Spleen (tissue), 11 donors: ENCODE measurements at regions not wholly inside any gene's neighbourhood (a gene's known extent, or its start where the extent isn't known, plus 50 kb on each side); places are given as distances from the start of the nearest gene placed in this dataset.
"Not testable (repeated sequence)": the region's sequence is repeated elsewhere in the genome, so short reads cannot be mapped to it uniquely, and the experiment has no call there.

ENCODE experiments used
- DNase-seq: peaks from one replicate; pipeline ENCODE4 v3.0.0-alpha.2; 2020
- H3K27ac ChIP-seq, 8 donors: fragments of 200-600 bp; sonication (generic) in 7 of 8; 1 replicate in 4 of 8; 2 replicates in 4 of 8; pipeline versions ENCODE4 v1.5.0 to v1.8.0; 2016 to 2021; ENCODE audit warnings: inconsistent platforms in 4 of 8, mild to moderate bottlenecking in 4 of 8, moderate library complexity in 1 of 8
- H3K27me3 ChIP-seq, 7 donors: fragments of 200-600 bp; sonication (generic) in 6 of 7; replicated peaks in 1 of 7; 1 replicate in 4 of 7; 2 replicates in 3 of 7; pipeline versions ENCODE4 v1.5.0 to v1.8.0; 2016 to 2021; ENCODE audit warnings: inconsistent platforms in 3 of 7, mild to moderate bottlenecking in 1 of 7
- H3K36me3 ChIP-seq, 6 donors: fragments of 200-600 bp; sonication (generic) in 5 of 6; 1 replicate in 4 of 6; 2 replicates in 2 of 6; pipeline versions ENCODE4 v1.5.0 to v1.8.0; 2016 to 2021; ENCODE audit warnings: inconsistent platforms in 2 of 6
- H3K4me1 ChIP-seq, 6 donors: fragments of 200-600 bp; sonication (generic) in 5 of 6; 1 replicate in 3 of 6; 2 replicates in 3 of 6; pipeline versions ENCODE4 v1.5.0 to v1.8.0; 2016 to 2021; ENCODE audit warnings: inconsistent platforms in 3 of 6
- H3K4me3 ChIP-seq, 8 donors: fragments of 200-600 bp; sonication (generic) in 7 of 8; 1 replicate in 4 of 8; 2 replicates in 4 of 8; pipeline versions ENCODE4 v1.5.0 to v1.8.0; 2016 to 2021; ENCODE audit warnings: inconsistent platforms in 4 of 8, mild to moderate bottlenecking in 4 of 8, moderate library complexity in 2 of 8
- H3K9me3 ChIP-seq, 8 donors: fragments of 200-600 bp; sonication (generic) in 7 of 8; 1 replicate in 4 of 8; 2 replicates in 4 of 8; pipeline versions ENCODE4 v1.5.0 to v1.8.0; 2016 to 2021; ENCODE audit warnings: inconsistent platforms in 4 of 8
- CTCF ChIP-seq, 11 experiments: fragments of 200-600 bp in 7 of 11; fragments of 450-650 bp in 4 of 11; sonication (generic) in 4 of 11; IDR thresholded peaks in 8 of 11; conservative IDR thresholded peaks in 3 of 11; 1 replicate in 7 of 11; 2 replicates in 4 of 11; pipeline versions ENCODE4 v1.4.0 to v1.8.0; 2016 to 2021; ENCODE audit warnings: antibody characterized with exemption in 11 of 11, inconsistent platforms in 4 of 11, mild to moderate bottlenecking in 1 of 11
- POLR2A ChIP-seq, 3 donors: fragments of 450-650 bp; IDR thresholded peaks; one replicate each; pipeline ENCODE4 v1.5.1; 2017; ENCODE audit warnings: antibody characterized with exemption in 3 of 3, mild to moderate bottlenecking in 1 of 3
- POLR2AphosphoS5 ChIP-seq, 3 donors: sonication (generic); formaldehyde crosslinking; IDR thresholded peaks; one replicate each; pipeline ENCODE4 v1.5.1; 2017; ENCODE audit warnings: antibody characterized with exemption in 3 of 3
- WGBS, 5 donors: extraction: QIAGEN DNeasy Blood & Tissue Kit in 3 of 5; methylation state at CpG; one replicate each; pipeline versions ENCODE4 v1.1.5 to v1.1.7; 2013 to 2018; 5-methylcytosine and 5-hydroxymethylcytosine counted together
- intact Hi-C: fragments of 100-400 bp; cut with DNase I; formaldehyde crosslinking; loops from one replicate; pipeline ENCODE4 v1.15.0; 2023; ENCODE audit warnings: low total_unique reads
- donor health status: healthy with polysubstance abuse.
- donor health status: DM: no; HTN: no; CAD: no; lungs with moderate emphysema.
- donor health status: DM: no; HTN: no; CAD: no.
- donor health status: Bipolar disorder and iron deficiency.
- donor health status: healthy.
- donor health status: DM: no; HTN: no; CAD: no.
- donor health status: DM: yes; HTN: yes; CAD: no.

- H3K27me3 ChIP-seq, result no peaks in the 10 kb centered on the region
- H3K4me1 ChIP-seq, result peaks cover 2 to 10% (median 7%) of the 10 kb centered on the region in 6 donors
- H3K36me3 ChIP-seq, result no peaks in the 10 kb centered on the region
- intact Hi-C loops, result loop anchor here (5.0 to 10.0 kb wide), 3 partner anchors 143 to 1121 kb away; no protein-coding TSS in a partner anchor
- no peaks in the 10 kb centered on the region for H3K9me3 ChIP-seq
- H3K27ac ChIP-seq, result no peak overlapping the region
- TF ChIP-seq CTCF (IDR thresholded peaks at IDR 0.05 in 8 of 11, conservative IDR thresholded peaks at IDR 0.05 in 3 of 11), result no peak
- TF ChIP-seq POLR2AphosphoS5 (IDR thresholded peaks at IDR 0.05), result no peak
- TF ChIP-seq POLR2A (IDR thresholded peaks at IDR 0.05), result no peak
- WGBS, 5 donors, result 85 to 93% (median 89%) methylated on average over 8 to 9 of the region's 9 CpGs
- no peak overlapping the region for H3K4me3 ChIP-seq
- no peak for DNase-seq
Measured at GRCh38 chr2:16755442-16755841, 89.8 kb upstream of the CYRIA start.

- intact Hi-C loops, result loop anchor here (10.0 kb wide), 2 partner anchors 198 to 1118 kb away; no protein-coding TSS in a partner anchor
- not testable (repeated sequence) for H3K36me3 ChIP-seq, H3K27ac ChIP-seq, H3K9me3 ChIP-seq, H3K27me3 ChIP-seq, H3K4me3 ChIP-seq, H3K4me1 ChIP-seq, DNase-seq
- 82 to 92% (median 91%) methylated on average over 1 of the region's 1 CpG; no CpG with 5 or more reads in 1 of the 5 donors for WGBS, 5 donors
Measured at GRCh38 chr2:16753025-16753424, 87.4 kb upstream of the CYRIA start.

- WGBS, 5 donors, result 86 to 100% (median 94%) methylated on average over 1 of the region's 1 CpG
- not testable (repeated sequence) for H3K27me3 ChIP-seq
Measured at GRCh38 chr2:16750925-16751214, 85.2 kb upstream of the CYRIA start.

GRCh38 chr2:16750175-16750924, 84.7 kb upstream of the CYRIA start:
- 76 to 90% (median 89%) methylated on average over 4 of the region's 4 CpGs for WGBS, 5 donors
- Histone ChIP-seq H3K27me3 (no peaks in the 10 kb centered on the region), H3K9me3 (no peaks in the 10 kb centered on the region), H3K4me3 (no peak overlapping the region), H3K36me3 (no peaks in the 10 kb centered on the region), H3K27ac (no peak overlapping the region), H3K4me1 (no peaks in the 10 kb centered on the region)
- intact Hi-C loops, result loop anchor here (10.0 kb wide), 2 partner anchors 196 to 1116 kb away; no protein-coding TSS in a partner anchor
- no peak for TF ChIP-seq POLR2AphosphoS5 (IDR thresholded peaks at IDR 0.05)
- no peak for TF ChIP-seq POLR2A (IDR thresholded peaks at IDR 0.05)
- no peak for TF ChIP-seq CTCF (IDR thresholded peaks at IDR 0.05 in 8 of 11, conservative IDR thresholded peaks at IDR 0.05 in 3 of 11)
- no peak for DNase-seq

More at GRCh38 chr2:16750925-16751214, 85.2 kb upstream of the CYRIA start:
- H3K27ac ChIP-seq, H3K9me3 ChIP-seq, H3K4me3 ChIP-seq, DNase-seq, H3K4me1 ChIP-seq, H3K36me3 ChIP-seq: not testable (repeated sequence)
- intact Hi-C loops, result loop anchor here (10.0 kb wide), 2 partner anchors 196 to 1116 kb away; no protein-coding TSS in a partner anchor

GRCh38 chr2:16748511-16749266, 83.1 kb upstream of the CYRIA start:
- H3K36me3 ChIP-seq, H3K4me3 ChIP-seq, H3K27me3 ChIP-seq, H3K27ac ChIP-seq, DNase-seq, intact Hi-C loops, H3K4me1 ChIP-seq, H3K9me3 ChIP-seq: not testable (repeated sequence)
- WGBS, 5 donors, result 64 to 89% (median 70%) methylated on average over 1 of the region's 1 CpG
